GM18499 (cell line): ENCODE measurements at regions not wholly inside any gene's neighbourhood (a gene's known extent, or its start where the extent isn't known, plus 50 kb on each side); places are given as distances from the start of the nearest gene placed in this dataset.
A peak's percentile ranks its signal among the peaks of the same experiment; 100 is the strongest.

Experiments used
- ATAC-seq: cut with Tn5 transposase; IDR thresholded peaks from one replicate; pipeline ENCODE4 v1.9.1; 2021; ENCODE audit warnings: moderate number of reproducible peaks; ENCODE audit not compliant: insufficient read depth, unreplicated experiment

- ATAC-seq, result no peak
Measured at GRCh38 chr10:123399276-123399839, 245.2 kb downstream of the BUB3 start.

GRCh38 chr10:123402021-123402420 is 247.8 kb downstream of the BUB3 start:
- no peak for ATAC-seq

GRCh38 chr10:123402656-123403055 is 248.5 kb downstream of the BUB3 start:
- peak; percentile 48 for ATAC-seq

- ATAC-seq, result no peak
Measured at GRCh38 chr10:123404357-123404756, 250.2 kb downstream of the BUB3 start.

GRCh38 chr10:123408660-123409059 is 254.5 kb downstream of the BUB3 start:
- no peak for ATAC-seq

- ATAC-seq, result no peak
Measured at GRCh38 chr10:123409426-123409825, 255.2 kb downstream of the BUB3 start.

- ATAC-seq, result no peak
Measured at GRCh38 chr10:123409884-123410283, 255.7 kb downstream of the BUB3 start.

- ATAC-seq, result no peak
Measured at GRCh38 chr10:123413353-123413752, 252.8 kb upstream of the GPR26 start.

GRCh38 chr10:123415523-123415922 is 250.6 kb upstream of the GPR26 start:
- ATAC-seq, result no peak

- no peak for ATAC-seq
Measured at GRCh38 chr10:123417414-123417813, 248.7 kb upstream of the GPR26 start.

GRCh38 chr10:123421461-123421860 is 244.7 kb upstream of the GPR26 start:
- ATAC-seq, result no peak

GRCh38 chr10:123422261-123422660 is 243.9 kb upstream of the GPR26 start:
- ATAC-seq, result no peak

- ATAC-seq, result no peak
Measured at GRCh38 chr10:123424537-123424936, 241.6 kb upstream of the GPR26 start.

- ATAC-seq, result no peak
Measured at GRCh38 chr10:123425680-123426079, 240.5 kb upstream of the GPR26 start.

GRCh38 chr10:123427165-123427786 is 238.9 kb upstream of the GPR26 start:
- ATAC-seq, result no peak

- ATAC-seq, result no peak
Measured at GRCh38 chr10:123428391-123428790, 237.8 kb upstream of the GPR26 start.

- ATAC-seq, result no peak
Measured at GRCh38 chr10:123429706-123430221, 236.4 kb upstream of the GPR26 start.

GRCh38 chr10:123433539-123433938 is 232.6 kb upstream of the GPR26 start:
- ATAC-seq, result no peak

GRCh38 chr10:123434435-123435039 is 231.6 kb upstream of the GPR26 start:
- no peak for ATAC-seq

- peak; percentile 95 for ATAC-seq
Measured at GRCh38 chr10:123442901-123443300, 223.3 kb upstream of the GPR26 start.

GRCh38 chr10:123443924-123444323 is 222.2 kb upstream of the GPR26 start:
- no peak for ATAC-seq
